GM13976 (cell line): ENCODE measurements at regions not wholly inside any gene's neighbourhood (a gene's known extent, or its start where the extent isn't known, plus 50 kb on each side); places are given as distances from the start of the nearest gene placed in this dataset.

Experiments used
- DNase-seq: peaks from one replicate; pipeline ENCODE4 v3.0.0; 2012; ENCODE audit warnings: low spot score
- CTCF ChIP-seq: IDR thresholded peaks from 2 replicates; pipeline ENCODE4 v1.5.1; 2012; ENCODE audit warnings: borderline replicate concordance, mild to moderate bottlenecking; ENCODE audit not compliant: insufficient read depth; ENCODE audit errors: extremely low read depth, missing control alignments, control extremely low read depth
- in situ Hi-C: fragments of 300-500 bp; cut with MboI; formaldehyde crosslinking; loops from one replicate; pipeline ENCODE4 v1.12.0; 2022; ENCODE audit warnings: low sequenced_read_pairs, mixed read lengths, inconsistent platforms; ENCODE audit not compliant: unreplicated experiment

- in situ Hi-C loops = no loop called here
- no peak for DNase-seq
- TF ChIP-seq CTCF = no peak
These were observed 54.6 kb upstream of the OPN4 start for GRCh38 chr10:86599729-86600128.

GRCh38 chr10:86600296-86600695 is 54.1 kb upstream of the OPN4 start:
- in situ Hi-C loops = no loop called here
- DNase-seq = no peak

GRCh38 chr10:86601956-86602602 is 52.3 kb upstream of the OPN4 start:
- TF ChIP-seq CTCF = no peak
- in situ Hi-C loops = no loop called here

More at GRCh38 chr10:86600296-86600695, 54.1 kb upstream of the OPN4 start:
- no peak for TF ChIP-seq CTCF

GRCh38 chr10:86603256-86603655 is 51.1 kb upstream of the OPN4 start:
- DNase-seq = no peak
- in situ Hi-C loops = no loop called here
- TF ChIP-seq CTCF = no peak

More at GRCh38 chr10:86601956-86602602, 52.3 kb upstream of the OPN4 start:
- no peak for DNase-seq
